ENCODE measurements at regions not wholly inside any gene's neighbourhood (a gene's known extent, or its start where the extent isn't known, plus 50 kb on each side); places are given as distances from the start of the nearest gene placed in this dataset.
A peak's percentile ranks its signal among the peaks of the same experiment; 100 is the strongest.

DNA sequence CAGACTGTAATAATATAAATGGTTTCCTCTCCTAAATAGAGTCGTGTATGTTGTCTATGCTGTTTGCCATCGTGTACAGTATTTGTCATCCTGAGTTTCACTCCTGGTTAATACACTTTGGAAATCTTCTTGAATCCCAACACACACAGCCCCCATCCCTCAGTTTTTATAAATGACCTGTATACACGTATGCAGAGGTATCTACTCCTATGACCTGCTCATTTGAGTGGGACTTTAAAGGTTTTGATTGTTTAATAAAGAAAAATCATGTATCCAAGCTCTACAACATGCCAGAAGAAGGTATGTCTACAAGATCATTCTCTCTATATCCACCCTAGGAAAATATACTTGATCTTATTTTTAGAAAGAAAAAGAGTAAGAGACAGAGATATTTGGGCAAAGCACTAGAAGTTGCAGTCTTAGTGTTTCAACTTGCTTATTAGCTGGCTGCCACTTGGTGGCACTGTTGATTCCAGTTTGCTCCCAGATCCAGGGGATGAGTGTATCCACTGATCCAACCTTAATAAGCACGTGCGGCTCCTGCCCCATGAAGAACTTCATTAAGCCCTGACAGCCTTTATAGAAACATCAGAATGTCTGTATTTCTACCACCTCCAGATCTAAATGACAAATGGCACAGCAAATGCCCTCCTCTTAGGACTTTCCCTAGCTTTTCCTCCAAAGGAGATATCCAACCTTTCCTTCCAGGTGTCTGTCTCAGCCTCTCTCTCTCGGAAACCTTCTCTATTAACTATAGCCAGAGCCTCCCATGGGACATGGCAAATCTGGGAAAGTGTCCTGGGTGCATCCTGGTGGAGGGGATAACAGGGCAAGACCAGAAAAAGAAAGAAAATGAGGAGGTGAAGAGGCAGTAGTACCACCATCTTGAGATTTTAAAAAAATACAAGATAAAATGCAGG, 181.6 kb upstream of the NEBL start:
- peak; percentile 69 for DNase-seq

DNA sequence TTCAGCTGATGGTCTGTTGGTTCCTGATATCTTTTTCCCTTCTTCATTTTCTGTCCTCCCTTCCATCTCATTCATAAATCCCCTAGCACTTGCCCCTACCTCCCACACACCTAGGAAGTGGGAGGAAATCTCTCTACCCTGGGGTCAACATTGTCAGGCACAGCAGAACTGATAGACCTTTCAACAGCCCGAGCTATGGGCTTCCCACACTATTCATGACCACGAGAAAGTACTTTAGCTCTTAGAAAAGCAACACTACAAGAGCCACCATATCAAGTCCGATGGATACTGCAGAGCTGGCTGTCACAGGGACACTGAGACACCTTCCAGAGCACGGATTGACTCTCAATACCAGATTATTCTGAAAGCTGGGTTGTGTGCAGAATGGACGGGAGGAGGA, 180.6 kb upstream of the NEBL start:
- no peak for DNase-seq

DNA sequence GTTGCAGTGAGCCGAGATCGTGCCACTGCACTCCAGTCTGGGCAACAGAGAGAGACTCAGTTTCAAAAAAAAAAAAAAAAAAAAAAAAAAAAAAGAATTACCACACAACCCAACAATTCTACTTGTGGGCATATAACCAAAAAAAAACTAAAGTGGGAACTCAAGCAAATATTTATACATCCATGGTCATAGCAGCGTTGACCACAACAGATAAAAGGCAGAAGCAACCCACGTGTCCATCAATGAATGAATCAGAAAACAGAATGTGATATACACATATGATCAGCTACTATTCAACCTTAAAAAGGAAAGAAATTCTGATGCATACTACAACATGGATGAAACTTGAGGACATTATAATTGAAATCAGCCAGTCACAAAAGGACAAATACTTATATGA, 179.3 kb upstream of the NEBL start:
- DNase-seq = no peak

DNA sequence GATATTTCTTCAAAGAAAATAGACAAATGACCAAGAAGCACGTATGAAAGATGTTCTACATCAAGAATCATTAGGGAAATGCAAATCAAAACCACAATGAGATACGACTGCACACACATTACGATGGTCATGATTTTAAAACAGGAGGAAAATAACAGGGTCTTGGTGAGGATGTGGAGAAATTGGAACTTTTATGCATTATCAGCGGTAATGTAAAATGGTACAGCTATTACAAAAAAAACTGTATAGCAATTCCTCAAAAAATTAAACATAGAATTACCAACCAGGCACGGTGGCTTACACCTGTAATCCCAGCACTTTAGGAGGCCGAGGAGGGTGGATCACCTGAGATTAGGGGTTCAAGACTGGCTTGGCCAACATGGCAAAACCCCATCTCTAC, 178.8 kb upstream of the NEBL start:
- no peak for DNase-seq

DNA sequence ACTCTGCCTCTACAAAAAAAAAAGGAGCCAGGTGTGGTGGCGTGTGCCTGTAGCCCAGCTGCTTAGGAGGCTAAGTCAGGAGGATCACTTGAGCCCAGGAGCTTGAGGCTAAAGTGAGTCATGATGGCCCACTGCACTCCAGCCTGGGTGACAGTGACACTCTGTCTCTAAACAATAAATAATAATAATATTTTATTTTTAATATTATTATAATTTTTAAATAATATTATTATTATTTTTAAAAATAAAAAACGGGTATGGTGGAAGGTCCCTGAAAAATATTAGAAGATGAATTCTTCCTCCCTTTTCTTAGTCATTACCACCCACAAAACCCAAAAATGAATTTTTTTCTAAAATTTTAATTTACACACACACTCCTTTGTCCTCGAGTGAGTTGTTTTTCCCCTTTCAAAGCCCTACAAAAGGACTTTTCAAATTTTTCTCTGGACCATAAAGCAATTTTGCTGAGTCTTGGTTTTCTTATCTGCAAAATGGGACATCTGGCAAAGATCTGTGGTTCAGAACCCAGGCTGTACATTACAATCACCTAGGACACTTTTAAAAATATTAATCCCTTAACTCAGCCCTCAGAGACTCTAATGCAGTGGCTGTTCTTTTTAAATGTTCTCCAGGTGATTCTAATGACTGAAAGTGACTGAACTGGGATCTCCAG, 174.0 kb upstream of the NEBL start:
- no peak for DNase-seq

DNA sequence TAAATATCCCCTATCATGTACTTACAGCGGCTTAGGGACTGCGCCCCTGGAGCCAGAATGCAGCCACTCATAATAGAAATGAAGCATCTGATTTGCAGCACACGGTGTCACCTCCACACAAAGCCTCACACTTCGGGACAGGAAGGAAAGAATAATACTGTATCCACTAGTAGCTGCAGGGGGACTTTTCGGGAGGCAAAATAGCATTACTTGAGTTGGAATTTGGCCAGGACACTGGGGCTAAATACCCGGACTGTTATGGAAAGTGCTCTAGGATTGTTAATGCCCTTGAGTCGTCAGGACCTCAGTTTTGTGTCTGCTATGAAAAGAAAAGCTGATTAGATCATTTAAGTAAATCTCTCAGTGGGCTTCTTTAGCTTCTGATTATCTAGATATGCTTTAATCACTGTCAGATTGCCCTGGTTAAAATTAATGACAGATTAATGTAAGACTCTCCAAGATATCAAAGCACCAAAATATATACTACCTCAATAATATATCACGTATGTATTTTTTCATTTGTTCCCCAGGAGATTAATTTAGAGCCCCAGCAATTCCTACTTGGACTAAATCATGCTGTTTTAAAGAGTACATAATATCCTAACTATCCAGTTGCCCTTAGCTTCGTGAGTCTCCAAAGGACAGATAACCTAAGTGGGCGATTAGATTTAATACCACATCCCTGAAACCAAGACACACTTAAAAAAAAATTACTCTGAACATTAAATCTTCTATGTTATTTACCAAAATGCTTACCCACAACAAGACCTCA, 173.0 kb upstream of the NEBL start:
- DNase-seq = no peak

DNA sequence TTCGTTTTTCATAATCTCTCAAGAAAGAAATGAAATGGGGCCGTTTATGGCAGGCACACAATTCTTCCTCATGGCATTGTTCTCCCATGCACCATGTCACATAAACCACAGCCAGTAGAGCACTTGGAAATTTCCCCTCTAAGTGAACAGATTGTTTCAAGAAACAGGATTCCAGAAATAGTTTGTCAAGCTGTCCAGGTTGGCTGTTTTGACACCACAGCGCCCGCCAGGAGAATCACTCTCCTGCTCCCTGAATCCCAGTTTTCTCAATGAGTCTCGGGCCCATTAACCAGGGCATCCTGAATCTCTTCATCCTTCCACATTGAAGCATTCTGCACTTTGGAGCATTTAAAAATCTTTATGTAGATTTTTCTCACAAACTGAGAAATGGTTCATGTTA, 172.2 kb upstream of the NEBL start:
- no peak for DNase-seq

DNA sequence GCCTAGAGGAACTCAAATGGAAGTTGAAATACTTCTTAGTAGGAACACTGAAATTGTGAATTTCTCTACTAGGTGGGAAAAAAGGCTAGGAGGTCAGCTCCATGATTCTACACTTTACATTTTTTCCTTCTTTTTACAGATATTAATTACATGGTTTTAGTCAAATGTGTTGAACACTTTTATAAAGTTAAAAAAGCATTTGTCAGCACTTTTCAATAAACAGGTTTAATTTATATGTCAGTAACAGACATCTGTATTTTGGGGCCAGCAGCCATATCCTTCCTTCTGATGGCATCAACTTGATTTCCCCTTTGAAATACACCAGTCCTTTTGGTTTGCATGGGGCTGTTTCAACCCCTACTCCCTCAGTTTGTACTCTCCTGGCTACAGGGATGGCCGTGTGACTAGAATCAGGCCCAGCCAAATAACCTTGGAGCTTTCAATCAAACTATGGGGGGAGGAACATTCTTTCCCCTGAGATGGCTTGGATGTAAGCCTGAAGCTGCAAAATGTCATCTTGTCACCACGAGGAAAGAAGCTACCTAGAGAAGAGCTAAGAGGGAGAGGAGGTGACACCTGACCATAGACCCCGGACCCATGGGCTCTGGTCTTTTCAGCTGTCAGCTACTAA, 171.0 kb upstream of the NEBL start:
- DNase-seq = no peak

DNA sequence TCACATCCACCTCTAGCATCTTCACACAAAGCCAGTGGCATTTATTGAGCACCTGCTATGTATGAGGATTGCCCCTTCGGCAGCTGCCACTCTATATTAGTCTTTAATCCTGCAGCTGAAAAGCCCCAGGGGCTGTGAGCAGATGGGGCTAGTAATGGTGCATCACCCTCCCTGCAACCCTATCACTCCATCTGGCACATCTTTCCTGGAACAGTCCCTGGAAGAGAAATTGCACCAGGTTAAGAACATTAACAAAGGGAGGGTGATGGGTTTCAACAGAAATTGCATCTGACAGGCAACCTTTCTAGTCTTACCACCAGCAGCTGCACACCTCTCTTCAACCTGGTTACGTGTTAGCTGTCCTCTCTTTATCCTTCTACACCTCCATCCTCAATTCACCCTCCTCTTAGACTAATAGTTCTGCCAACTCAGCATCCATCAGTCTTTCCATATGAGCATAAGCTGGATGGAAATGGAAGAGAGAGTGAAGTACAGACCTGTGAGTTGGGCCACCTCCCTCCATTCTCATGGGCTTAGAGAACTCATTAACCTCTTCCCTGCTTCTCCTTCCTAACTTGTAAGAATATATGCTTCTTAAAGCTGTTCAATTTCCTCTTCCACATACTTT, 168.6 kb upstream of the NEBL start:
- no peak for DNase-seq

DNA sequence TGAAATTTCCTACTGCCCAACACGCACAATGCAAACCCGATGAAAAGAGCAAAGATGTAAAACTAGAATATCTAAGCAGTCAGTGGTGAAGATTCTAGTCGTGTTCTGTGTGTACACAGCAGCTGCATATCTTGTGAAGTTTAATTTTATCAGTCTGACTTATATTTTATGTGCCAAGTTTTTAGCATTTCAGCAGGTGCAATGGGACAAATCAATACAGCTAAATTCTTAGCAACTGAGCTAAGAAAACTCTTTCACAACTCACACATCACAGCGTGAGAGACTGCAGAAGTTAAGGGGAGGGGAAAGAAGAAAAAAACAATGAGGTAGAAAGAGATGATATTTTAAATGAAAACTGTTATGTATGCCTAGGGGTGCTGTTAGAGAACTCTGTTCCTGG, 164.9 kb upstream of the NEBL start:
- DNase-seq = no peak

DNA sequence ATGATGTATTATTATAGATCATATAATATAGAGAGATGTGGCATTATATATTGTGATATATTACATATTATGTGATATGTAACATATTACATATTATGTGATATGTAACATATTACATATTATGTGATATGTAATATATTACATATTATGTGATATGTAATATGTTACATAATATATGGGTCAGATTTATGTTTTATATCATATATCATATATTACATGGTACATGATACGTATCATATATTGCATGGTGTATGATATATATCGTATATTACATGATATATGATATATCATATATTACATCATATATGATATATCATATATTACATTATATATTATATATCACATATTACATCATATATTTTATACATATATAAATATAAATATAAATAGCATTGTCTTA, 164.1 kb upstream of the NEBL start:
- no peak for DNase-seq

DNA sequence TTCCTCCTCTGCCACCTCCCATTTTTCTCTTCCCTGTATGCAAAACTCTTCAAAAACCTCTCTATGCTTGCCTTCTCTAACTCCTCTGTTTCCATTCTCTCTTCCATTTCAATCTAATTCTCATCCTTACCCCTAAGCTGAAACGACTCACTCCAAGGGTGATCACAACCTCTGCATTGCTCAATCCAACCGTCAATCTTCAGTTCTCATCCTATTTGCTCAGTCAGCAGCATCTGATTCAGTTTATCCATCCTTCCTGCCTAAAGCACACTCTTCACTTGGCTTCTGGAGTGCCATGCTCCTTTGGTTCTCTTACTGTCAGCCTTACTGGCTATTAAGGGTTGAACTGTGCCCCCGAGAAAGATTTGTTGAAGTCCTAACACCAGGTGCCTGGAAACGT, 163.5 kb upstream of the NEBL start:
- DNase-seq = no peak

DNA sequence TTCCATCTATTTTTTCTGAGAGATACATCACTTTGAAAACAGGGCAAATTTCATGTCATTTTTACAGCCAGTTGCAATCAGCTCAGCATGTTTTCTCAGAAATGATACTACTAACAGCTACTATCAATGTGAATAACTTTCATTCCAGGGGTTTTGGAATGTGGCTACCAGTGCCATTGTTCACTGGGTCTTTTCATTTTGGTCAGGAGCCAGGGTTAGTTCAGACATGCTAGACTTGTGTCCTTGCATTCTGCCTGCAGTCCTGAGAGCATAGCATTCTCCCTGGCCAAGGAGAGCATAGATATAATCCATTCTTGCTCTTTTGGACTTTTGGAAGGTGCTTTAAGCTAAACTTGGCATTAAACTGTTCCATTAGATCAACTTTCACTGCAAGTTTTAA, 160.9 kb upstream of the NEBL start:
- DNase-seq = peak; percentile 8

DNA sequence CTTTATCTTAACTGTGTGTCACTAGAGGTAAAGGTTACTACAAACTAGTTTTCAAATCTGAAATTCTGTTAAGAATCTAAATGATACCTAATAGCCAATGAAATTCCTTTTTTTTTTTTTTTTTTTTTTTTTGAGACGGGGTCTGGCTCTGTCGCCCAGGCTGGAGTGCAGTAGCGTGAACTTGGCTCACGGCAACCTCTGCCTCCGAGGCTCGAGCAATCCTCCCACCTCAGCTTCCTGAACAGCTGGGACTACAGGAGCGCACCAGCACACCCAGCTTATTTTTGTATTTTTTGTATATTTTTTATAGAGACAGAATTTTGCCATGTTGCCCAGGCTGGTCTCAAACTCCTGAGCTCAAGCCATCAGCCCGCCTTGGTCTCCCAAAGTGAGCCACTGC, 160.3 kb upstream of the NEBL start:
- no peak for DNase-seq

DNA sequence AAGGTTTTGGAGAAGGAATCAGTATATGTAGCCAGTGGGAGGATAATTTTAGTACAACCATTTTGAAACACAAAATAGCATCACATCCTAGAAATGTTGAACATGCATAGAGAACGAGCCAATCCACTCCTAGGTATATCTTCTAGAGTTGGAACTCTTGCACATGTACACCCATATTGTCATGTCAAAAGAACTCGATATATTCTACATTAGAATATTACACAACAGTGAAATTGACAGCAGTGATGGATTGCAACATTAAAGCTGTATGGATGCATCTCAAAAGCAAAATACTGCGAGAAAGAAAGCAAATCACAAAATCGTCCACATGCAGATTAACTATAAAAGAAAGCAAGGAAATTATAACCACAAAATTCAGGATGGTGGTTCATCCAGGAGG, 159.3 kb upstream of the NEBL start:
- DNase-seq = no peak

DNA sequence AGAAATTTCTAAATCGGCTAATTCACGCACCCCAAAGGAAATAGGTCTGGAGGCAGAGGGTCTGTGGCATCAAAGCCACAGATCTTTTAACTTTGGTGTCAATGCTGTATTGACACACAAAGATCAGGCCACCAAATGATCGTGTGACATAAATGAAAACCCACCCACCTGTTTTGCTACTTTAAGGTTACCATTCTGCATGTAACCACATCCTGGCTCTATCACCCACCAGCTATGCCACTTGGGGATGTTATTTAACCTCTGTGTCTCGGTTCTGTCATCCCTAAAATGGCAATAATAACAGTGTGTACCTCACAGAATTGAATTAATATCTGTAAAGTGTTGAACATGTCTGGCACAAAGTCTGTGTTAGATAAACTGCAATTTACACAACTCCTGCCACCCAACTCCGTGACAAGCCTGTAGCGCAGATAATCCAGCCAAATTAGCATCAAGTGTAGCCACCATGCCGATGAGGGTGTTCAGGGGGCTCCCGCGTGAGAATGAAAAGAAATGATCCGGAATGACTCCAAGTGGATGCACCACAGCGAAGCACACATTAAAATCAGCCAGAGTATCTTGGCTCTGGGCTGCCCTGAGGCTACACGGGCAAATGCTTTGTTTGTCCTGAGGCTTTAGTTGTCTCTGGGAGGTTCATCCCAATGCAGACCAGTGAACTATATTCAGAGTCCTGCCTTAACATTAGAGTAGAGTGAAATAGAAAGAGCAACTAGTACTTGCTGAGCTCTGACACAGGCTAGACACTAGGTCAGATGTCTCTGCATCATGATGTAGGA, 158.4 kb upstream of the NEBL start:
- DNase-seq = no peak

DNA sequence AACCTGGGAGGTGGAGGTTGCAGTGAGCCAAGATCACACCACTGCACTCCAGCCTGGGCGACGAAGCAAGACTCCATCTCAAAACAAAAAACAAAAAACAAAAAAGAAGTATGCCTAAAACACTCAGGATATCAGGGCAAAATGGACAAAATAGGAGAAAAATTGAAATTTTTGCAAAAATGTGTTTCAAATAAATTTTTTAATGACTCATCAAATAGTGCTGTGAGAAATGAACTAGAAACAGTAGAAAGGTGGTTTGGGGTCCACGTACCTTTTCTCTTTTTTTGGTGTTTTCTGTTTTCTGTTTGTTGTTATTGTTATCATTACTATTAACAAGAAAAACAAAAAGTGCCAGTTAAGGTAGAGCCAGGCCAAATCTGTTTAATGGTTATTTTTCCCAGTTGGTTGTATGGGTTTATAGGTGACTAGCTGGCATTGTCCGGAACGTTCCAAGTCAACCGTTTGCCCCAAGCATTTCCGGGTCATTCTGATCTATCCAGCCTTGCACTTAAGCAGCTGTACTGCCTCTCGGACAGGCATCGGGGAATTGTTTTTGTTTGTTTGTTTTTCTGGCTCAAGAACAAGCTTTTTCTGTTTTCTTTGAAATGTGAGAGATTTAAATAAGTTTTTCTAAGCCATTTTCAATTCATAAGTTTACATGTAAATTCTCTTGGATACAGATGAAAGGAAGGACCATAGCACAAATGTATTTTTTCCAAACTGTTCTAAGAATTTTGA, 157.0 kb upstream of the NEBL start:
- no peak for DNase-seq

DNA sequence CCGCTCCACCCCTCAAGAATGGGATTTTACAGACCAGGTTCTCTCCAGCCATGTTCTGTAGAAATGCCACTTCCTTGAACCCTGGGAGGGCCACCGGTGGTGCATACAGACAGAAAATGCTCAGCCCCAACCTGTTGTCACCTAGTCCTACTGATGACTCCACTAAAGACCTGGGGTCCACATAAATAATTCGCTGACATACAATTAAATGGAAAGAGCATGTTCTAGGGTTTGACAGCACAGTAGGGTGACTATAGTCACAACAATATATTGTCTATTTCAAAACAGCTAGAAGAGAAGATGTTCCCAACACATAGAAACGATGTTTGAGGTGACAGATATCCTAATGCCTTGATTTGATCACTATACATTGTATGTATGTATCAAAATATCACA, 155.6 kb upstream of the NEBL start:
- DNase-seq = no peak

DNA sequence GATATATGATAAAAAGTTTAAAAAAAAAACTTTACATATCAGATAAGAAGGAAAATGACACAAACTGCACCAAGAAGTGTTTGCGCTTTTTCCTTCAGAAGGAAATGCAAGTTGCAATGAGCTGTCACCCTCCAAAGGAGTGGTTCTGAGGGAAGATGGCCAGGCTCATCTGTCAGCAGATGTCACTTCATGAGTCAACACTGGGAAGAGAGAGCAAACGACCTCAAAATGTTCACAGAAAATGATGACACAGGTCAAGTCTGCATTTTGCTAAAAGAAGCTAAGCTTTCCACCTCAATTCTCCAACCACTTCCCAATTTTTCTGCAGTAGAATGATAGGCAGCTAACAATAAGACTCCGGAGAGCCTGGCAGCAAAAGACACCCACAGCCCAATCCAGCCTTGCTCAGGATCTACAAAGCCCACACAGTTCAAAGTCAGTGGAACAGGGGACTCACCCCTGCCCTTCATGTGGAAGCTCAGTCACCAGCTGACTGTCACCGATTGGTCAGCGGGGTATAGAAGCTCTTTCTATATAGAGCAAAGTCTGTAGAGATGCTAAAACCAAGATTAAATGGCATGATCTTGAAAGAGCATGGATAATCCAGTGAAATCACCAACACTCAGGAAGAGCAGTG, 155.1 kb upstream of the NEBL start:
- DNase-seq = no peak

DNA sequence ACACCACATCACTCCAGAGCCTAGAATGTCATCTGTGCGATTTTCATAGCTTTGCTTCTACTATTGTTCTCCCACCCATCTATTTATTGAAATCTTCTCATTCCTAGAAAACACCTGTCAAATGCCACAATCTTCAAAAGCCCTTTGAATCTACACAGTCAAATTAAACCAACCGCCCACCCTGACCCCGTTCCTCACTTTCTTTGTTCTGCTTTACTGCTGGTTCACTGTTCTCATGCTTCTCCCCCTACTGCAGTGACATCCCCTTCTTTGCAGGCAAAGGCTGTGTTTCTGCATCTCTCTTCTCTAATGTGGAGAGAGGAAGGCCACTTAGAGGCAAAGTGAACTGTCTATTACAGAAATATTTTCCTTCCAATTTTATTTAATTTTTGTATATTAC, 152.4 kb upstream of the NEBL start:
- DNase-seq = no peak

DNA sequence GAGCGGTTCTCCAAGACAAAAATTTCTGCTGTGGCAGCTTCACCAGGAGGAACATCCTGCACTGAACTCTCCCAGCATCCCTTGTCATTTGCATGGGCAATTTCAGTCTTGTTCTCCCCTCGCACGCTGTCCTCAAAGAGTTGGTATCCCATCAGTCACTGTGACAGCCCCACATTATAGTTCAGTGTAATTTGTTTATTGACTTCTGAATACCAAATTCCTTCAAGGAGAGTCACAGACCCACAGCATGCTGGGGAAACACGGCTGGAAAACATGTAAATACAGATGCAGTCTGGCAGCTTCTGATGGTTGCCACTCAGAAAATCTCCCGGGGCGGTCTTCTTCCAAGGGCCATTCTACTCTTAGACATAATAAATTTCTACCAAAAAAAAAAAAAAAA, 151.0 kb upstream of the NEBL start:
- peak; percentile 3 for DNase-seq
